ENCODE measurements at regions not wholly inside any gene's neighbourhood (a gene's known extent, or its start where the extent isn't known, plus 50 kb on each side); places are given as distances from the start of the nearest gene placed in this dataset.
A peak's percentile ranks its signal among the peaks of the same experiment; 100 is the strongest.

DNA sequence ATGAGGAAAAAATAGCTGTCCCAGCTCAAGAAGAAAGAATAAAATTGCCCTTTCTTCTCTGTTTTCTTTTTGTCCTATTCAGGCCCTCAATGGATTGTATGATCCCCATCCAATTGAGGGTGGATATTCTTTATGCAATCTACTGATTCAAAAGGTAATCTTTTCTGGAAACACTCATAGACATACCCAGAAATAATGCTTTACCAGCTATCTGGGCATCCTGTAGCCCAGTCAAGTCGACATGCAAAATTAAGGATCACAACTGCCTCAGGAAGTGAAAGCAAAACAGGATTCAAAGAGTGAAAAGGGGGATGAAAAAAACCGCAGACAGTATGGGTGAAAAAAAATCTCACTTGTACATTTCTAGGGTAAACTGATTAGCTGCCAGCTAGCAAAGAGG lies 410.1 kb downstream of the TBC1D32 start:
- no peak for DNase-seq (ENCODE audit: low read depth)

- DNase-seq (ENCODE audit: low read depth), result no peak
These were observed 416.1 kb downstream of the TBC1D32 start for GRCh38 chr6:120918137-120918536.

GRCh38 chr6:120916844-120917243 lies 417.4 kb downstream of the TBC1D32 start:
- no peak for DNase-seq (ENCODE audit: low read depth)

- DNase-seq (ENCODE audit: low read depth), result no peak
These were observed 420.8 kb downstream of the TBC1D32 start for GRCh38 chr6:120913486-120913885.

- DNase-seq (ENCODE audit: low read depth), result no peak
These were observed 425.5 kb downstream of the TBC1D32 start for GRCh38 chr6:120908767-120909166.

DNA sequence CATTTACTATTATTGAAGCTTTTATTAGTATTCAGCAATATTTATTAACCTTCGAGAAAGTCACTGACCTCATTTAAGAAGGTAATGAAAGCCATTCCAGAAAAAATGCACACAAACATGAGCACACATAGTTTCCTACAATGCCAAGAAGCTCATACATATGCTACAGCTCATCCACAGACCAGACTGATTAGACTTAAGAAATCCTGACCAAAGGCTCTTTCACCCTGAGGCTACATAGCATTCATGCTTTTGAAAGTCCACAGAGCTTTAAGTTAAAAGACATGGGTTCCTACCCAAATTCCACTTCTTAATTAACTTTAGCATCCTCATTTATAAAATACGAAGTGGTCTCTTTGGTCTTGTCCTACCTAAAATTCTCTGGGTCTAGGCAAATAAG lies 430.4 kb downstream of the TBC1D32 start:
- DNase-seq (ENCODE audit: low read depth), result peak; percentile 15

- no peak for DNase-seq (ENCODE audit: low read depth)
These were observed 434.3 kb downstream of the TBC1D32 start for GRCh38 chr6:120899932-120900331.

DNA sequence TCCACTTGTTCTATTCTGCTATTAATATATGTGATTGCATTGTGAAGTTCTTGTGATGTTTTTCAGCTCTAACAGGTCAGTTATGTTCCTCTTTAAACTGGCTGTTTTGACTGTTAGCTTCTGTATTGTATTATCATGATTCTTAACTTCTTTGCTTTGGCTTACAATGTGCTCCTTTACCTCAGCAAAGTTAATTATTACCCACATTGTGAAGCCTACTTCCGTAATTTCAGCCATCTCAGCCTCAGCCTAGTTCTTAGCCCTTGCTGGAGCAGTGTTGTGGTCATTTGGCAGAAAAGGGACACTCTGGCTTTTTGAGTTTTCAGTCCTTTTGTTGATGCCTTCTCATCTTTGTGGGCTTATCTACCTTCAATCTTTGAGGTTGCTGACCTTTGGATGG lies 440.2 kb downstream of the TBC1D32 start:
- no peak for DNase-seq (ENCODE audit: low read depth)

DNA sequence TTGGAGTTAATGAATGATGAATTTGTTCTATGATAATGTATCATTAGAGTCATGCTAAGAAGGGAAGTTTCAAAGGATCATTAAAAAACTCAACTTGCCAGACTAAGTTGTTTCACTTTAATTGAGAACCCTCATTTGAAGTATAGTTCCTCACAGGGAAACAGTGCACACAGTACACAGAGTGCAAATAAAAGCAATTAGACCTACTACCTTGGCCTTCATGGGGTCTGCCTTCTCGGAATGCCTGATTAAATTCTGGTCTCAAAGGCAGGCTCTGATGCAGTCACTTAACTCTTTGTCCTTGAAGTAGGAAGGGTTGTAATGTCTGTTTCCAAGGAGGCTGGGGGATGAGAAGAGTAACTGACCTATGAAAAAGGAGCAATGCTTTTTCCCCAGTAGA lies 457.3 kb downstream of the TBC1D32 start:
- DNase-seq (ENCODE audit: low read depth), result no peak

DNA sequence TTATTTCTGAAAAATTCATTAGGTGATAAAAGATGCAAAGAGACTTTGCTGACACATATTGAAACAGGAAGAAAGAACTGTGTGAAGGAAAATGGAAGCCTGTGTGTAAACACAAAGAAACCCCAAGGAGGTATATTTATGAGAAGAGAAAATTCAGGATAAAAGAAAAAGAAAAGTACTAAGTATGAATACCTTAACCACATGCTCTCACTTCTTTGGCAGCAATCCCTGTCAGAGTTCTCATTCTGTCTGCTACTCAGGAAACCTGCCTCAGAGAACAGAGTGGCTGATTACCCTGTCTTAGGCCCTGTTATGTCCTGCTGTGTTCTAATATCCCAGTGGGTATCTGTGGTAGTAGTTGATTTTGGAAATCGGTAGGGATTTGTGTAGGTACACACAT lies 457.9 kb downstream of the TBC1D32 start:
- DNase-seq (ENCODE audit: low read depth), result no peak

- DNase-seq (ENCODE audit: low read depth), result no peak
These were observed 458.4 kb downstream of the TBC1D32 start for GRCh38 chr6:120875900-120876299.

GRCh38 chr6:120874422-120874821 lies 459.9 kb downstream of the TBC1D32 start:
- no peak for DNase-seq (ENCODE audit: low read depth)

- no peak for DNase-seq (ENCODE audit: low read depth)
These were observed 461.0 kb downstream of the TBC1D32 start for GRCh38 chr6:120873125-120873865.

- DNase-seq (ENCODE audit: low read depth), result no peak
These were observed 462.1 kb downstream of the TBC1D32 start for GRCh38 chr6:120872262-120872578.

- DNase-seq (ENCODE audit: low read depth), result no peak
These were observed 462.6 kb downstream of the TBC1D32 start for GRCh38 chr6:120871416-120872261.

GRCh38 chr6:120869397-120869796 lies 464.9 kb downstream of the TBC1D32 start:
- no peak for DNase-seq (ENCODE audit: low read depth)

DNA sequence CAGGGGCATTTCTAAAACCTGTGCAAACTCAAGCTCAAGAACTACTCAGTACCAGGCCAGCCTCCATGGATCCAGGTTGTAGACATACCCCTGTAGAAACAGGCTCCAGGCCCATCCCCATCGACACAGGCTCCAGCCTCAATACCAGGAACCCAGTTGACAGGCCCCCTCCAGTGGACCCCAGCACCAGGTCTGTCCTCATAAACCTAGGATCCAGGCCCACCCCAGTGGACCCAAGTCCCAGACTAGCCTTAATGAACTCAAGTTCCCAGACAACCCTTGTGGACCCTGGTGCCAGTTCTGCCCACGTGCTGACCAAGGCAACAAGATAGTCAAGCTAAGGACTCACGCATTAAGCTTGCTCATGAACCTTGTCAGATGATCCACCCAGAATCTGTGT lies 476.9 kb downstream of the TBC1D32 start:
- DNase-seq (ENCODE audit: low read depth), result no peak

DNA sequence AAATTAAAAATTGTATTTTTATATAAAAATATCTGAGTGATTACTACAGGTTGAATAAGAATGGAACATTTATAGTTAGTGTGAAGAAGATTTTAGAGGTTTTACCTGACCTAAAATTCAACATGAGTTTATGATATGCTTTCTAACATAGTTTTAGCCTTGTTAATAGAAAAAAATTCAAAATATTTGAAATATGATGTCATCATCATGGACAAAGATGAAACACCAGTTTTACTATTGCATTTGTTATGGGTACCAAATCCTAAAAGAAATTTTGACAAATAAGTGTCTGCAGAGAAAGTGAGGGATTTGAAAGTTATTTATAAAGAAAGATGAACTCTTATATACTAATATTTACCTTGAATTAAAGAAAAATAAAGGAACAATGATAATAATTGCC lies 479.7 kb downstream of the TBC1D32 start:
- DNase-seq (ENCODE audit: low read depth), result no peak

DNA sequence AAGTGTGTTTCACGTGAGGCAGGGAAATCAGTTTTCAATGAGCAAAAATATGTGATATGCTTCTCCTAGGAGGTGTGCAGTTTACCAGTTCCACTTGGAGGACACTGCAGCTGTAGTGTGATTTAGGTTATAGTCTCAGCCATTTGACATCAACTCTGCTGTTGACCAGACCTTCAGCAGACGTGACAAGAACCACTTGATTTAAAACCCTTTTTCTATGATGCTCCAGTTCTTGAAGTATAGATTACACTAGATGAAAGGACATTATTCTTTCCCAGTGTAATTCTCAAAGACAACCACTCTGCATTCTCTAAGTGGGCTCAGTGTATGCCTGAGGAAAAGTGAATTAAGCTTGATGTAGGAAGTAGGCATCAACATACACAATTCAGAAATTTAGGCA lies 480.8 kb downstream of the TBC1D32 start:
- no peak for DNase-seq (ENCODE audit: low read depth)

GRCh38 chr6:120852293-120852849 lies 481.9 kb downstream of the TBC1D32 start:
- DNase-seq (ENCODE audit: low read depth), result no peak

DNA sequence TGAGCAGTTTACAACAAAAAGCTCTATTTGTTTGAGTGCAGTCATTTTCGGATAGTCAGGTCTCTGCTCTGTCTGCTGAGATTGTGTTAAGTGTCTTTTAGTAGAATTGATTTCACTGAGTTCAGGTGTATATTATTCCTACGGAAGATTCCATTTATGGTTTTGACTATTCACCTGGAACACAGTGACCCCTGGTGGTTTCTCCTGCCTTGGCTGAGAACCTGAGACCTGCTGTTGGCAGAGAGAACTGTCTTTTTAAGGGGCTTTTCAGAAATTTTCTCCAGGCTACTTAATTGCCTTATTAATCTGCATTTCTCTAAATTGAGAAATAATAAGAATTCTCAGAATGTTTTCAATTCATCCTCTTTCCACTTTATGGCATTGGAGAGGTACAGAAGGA lies 508.0 kb downstream of the TBC1D32 start:
- peak; percentile 16 for DNase-seq (ENCODE audit: low read depth)

GRCh38 chr6:120816794-120817193 lies 517.5 kb downstream of the TBC1D32 start:
- DNase-seq (ENCODE audit: low read depth), result no peak

DNA sequence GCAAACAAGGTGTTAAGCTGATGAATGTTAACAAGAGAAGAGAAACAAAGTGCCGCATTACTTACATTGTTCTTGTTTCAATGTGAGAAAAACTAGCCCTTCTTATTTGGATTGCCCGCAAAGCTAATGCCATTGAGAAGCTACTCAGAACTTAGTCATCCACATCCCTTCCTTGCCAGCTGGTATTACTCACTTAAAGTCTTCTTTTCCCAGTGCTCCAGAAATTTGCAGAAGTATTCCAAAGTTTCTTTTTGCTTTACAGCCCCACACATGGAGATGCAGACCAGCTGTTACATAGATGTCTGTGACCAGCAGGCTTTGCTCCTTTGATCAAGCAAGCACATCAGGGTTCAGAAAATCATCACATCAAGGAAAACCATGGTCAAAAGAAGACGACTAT lies 529.0 kb downstream of the TBC1D32 start:
- peak; percentile 1 for DNase-seq (ENCODE audit: low read depth)
